ENCODE measurements at regions not wholly inside any gene's neighbourhood (a gene's known extent, or its start where the extent isn't known, plus 50 kb on each side); places are given as distances from the start of the nearest gene placed in this dataset.

GRCh38 chr12:97936165-97936564 lies 473.6 kb downstream of the RMST start:
- DNase-seq: no peak

DNA sequence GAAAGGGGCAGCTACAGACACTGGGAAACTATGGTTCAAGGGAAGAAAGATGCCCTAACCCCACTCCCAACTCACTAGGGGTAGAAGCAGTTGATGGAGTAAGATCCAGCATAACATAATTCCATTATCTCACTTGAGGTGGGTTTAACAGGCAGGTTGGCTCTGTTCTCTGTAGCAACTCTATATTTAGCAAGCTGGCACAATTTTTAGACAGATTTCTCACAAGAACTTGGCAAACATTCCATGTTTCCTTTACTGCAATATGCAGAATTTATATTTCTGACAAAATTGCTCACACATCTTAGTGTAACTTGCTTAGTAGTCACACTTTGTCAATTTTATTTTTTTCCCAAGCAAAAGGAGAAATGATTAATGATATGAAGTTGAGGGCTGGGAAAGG lies 475.4 kb downstream of the RMST start:
- DNase-seq: no peak

DNA sequence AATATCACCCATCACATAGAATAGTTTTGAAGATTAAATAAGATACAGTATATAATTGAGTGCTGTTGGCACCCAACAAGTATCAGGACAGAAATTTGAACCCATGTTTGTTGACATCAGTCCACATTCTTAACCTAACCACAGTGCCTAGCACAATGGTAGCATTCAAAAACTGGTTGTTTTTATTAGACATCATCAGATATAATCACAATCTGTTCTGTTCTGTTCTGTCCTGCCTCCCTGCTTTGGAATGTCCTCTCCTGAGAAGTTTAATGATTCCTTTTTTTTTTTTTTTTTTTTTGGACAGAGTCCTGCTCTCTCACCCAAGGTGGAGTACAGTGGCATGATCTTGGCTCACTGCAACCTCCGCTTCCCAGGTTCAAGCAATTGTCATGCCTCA lies 476.6 kb downstream of the RMST start:
- no peak for DNase-seq

GRCh38 chr12:97940105-97940504 lies 477.5 kb downstream of the RMST start:
- no peak for DNase-seq

DNA sequence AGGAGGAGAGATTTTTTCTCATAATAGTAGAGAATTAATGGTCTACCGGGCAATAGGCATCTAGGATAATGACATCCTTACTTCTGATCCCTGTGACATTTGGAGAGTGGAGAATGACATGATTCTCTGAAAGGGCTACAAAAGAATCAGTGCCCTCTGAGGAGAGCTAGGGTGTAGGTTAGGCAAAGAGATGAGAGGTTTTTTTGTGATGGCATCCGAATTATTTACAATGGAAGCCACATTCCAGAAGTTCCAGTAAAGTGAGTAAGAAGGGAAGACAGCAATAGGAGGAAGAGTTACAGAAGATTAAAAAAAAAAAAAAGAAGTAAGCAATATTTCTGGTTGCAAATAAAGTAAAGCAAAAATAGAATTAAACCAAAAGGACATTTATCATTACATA lies 478.0 kb downstream of the RMST start:
- no peak for DNase-seq

DNA sequence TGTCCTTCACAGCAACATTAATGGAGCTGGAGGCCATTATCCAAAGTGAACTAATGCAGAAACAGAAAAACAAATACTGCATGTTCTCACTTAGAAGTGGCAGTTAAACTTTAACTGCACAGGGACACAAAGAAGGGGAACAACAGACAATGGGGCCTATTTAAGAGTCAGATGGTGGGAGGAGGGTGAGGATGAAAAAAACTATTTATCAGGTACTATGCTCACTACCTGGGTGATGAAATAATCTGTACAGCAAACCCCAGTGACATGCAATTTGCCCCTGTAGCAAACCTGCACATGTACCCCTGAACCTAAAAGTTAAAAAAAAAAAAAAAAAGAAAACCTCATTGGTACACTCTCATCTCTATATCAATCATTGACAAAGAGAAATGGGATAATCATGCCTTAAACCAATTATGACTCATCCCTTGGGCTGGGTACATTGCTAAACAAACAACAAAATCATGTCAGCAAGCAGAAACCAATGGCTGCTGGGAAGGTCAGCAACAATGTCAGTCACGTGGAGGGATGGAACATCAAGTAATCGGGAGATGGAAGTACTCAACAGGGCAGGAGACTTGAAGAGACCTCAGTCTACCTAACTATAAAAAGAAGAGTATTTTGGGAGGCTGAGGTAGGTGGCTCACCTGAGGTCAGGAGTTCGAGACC lies 479.2 kb downstream of the RMST start:
- DNase-seq: no peak

DNA sequence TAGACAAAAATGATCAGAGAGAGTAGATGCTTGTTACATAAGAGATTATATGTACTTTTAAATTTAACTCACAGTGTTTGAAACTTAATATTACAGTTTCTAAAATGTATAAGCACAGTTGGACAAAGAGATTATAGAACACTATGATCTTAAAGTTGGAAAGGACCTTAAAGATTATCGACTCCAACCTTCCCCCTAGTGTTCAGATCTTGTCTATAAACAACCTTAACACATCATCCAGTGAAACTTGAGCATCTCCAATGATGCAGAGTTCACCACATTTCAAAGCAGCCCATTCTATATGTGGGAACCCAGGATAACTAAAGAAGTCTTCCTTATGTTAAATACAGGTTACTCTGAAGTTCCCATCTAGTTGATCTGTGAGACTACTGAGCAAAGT lies 480.8 kb downstream of the RMST start:
- no peak for DNase-seq

DNA sequence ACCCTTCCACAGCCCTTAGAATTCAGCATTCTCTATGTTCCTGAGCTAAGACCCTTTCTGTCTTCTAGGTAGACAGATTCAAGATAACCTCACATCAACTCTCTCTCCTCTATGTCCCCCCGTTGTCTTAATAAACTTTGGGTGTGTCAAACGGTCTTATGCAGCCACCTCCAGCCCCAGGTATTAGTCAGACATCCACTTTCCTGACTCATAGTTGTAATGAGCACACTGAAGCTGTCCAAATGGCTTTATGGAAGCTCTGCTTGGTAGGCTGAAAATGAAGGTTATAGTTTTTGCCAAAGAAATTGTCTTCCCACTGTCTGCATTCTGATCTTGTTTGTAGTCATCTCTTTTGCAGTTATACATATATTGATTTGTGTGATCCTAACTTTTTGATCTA lies 482.0 kb downstream of the RMST start:
- no peak for DNase-seq

DNA sequence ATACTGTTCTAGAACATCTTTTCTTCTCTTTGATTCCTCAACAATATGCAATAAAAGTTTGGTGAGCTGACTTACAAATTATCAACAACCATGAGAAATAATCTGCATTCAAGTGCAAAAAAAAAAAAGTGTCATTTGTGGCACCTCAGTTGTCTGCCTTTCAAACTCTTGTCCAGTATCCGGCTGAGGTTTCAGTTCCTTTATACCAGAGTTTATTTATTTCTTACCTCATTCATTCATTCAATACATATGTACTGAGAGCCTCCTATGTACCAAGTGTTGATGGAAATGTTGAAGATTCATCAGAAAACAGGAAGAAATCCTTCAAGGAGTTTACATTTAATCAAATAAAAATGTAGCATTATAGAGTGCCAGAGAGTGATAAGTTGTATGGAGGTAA lies 484.1 kb downstream of the RMST start:
- DNase-seq: no peak

GRCh38 chr12:97948591-97948990 lies 486.0 kb downstream of the RMST start:
- DNase-seq: no peak

- no peak for DNase-seq
These were observed 488.6 kb downstream of the RMST start for GRCh38 chr12:97951239-97951638.

DNA sequence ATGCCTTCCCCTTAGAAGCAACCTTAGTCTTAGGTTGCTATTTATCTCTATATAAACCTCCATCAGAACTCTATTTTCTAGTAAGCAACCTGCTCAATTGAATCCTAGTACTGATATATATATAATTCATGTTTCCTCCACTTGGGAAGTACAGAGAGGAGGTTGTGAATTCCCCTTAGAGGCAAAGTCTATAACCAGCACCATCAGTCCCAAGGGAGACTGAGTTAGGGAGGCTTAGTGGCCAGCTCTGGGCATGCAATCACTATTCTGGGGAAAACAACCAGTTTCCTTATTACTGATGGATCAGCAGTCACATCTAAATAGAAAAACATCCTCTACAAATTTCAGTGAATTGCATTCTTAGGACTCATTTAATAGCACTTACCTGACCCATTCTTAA lies 489.1 kb downstream of the RMST start:
- DNase-seq: no peak

GRCh38 chr12:97957109-97957508 lies 494.5 kb downstream of the RMST start:
- no peak for DNase-seq

GRCh38 chr12:97960225-97960624 lies 497.6 kb downstream of the RMST start:
- no peak for DNase-seq

DNA sequence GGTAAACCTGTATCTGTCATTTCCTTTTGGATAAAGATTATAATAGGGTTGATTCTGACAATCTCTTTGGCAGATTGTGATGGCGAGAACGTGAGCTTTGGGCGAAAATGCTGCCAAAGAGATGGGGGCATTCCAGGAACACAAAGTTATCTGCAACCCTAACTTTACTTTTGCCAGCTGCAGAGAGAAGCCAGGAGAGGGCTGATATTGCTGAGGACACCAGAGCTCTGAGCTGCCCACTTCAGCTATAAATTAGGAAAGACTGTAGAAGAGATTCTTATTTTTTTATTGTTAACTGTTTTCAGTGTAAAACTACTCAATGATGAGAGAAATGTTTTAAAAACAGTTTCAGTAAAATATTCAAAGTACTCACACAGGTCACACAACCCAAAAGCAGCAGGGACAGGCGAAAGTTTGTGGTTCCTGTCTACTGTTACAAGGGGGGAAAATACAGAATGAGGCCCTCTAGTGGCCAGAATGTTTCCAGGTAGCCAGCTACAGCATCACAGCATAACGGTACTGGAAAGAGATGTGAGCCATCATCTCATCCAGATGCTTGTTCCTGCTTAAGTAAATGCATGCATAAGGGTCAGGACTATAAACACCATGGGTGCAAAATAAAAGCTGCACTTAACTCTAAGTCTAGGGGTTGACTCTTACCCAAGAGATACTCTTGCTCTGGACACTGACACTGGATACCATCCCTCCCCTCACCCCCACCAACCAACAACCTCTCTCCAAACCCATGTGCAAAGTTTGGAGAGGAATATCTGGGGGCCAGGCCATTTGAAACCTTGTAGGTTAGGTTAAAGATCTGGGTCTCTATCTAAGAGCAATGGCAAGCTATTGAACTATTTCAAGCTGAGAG lies 498.4 kb downstream of the RMST start:
- peak; percentile 21 to 41 (median 36) for DNase-seq

GRCh38 chr12:97967831-97968230 lies 505.2 kb downstream of the RMST start:
- DNase-seq: no peak

DNA sequence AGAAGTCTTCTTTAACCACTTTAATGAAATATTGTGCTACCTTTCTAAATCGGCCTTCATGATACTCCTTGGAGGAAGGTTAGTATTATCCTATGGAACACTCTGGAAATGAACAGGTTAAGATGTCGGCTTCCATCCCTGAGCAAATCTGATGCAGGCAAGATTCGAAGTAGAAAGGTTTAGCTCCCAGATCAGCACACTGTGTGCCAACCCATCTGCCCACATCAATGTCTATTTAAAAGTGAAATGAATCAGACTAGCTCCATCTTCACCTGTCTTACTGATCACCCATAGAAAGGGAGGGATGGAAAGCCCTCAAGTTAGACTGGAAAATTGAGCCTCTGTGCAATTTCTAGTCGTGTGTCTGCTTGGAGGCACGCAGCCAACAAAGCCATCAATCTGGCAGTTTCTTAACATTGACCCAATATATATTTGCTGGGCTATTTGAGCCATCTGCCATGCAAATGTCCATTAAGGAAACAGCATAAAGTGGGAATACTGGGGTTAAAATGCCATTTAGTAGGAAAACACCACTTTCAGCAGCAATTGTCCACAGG lies 506.1 kb downstream of the RMST start:
- DNase-seq: no peak

DNA sequence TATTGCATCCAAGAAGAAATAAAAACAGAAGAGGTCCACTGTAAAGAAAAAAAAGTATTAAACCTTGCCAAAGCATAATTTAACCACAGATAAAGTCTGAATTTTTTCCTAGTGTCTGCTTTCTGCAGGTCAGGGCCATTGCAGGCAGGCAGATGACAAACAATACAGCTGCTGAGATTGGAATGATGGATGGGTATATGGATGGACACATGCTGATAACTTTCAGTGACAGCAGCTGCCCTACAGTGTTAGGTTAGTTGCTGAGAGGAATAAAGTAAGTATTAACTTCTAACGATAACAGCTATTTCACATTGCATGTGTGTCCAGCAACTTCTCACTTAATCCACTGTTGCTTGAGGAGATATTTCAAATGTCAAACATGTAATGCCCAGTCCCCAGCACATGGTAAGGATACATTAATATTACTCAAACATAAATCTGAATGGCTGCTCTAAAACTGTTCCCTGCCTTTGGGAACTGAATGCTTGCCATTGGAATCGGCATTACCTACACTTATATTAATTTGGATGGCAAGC lies 515.3 kb downstream of the RMST start:
- DNase-seq: no peak

DNA sequence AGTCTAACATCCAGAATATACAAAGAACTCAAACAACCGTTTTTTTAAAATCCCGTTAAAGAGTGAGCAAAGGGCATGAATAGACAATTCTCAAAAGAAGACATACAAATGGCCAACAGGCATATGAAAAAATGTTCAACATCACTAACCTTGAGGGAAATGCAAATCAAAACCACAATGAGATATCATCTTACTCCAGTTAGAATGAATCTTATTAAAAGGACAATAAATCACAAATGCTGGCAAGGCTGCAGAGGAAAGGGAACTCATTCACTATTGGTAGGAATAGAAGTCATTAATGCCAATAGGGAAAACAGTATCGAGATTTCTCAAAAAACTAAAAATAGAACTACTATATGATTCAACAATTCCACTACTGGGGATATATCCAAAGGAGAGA lies 520.1 kb downstream of the RMST start:
- no peak for DNase-seq

DNA sequence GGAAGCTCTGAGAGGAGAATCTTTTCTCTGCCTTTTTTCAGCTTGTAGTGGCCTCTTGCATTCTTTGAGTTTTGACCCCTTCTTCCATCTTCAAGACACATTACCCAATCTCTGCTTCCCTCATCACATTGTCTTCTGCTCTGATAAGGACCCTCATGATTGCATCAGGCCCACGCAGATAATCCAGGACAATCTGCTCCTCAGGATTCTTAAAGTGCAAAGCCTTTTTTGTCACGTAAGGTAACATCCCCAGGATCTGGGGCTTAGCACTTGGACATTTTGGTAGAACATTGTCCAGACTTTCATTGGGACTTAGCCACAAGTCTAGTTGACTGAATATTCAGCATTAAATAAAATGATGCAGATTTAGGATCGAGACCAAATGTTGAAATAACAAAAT lies 521.2 kb downstream of the RMST start:
- no peak for DNase-seq

GRCh38 chr12:97984436-97984835 lies 521.8 kb downstream of the RMST start:
- DNase-seq: no peak

- no peak for DNase-seq
These were observed 522.5 kb downstream of the RMST start for GRCh38 chr12:97984974-97985580.

GRCh38 chr12:97985834-97986233 lies 523.2 kb downstream of the RMST start:
- no peak for DNase-seq

Data from suppressor macrophage (primary cell).